IPS DF 19.7 (cell line): ENCODE measurements at regions not wholly inside any gene's neighbourhood (a gene's known extent, or its start where the extent isn't known, plus 50 kb on each side); places are given as distances from the start of the nearest gene placed in this dataset.
"Not testable (repeated sequence)": the region's sequence is repeated elsewhere in the genome, so short reads cannot be mapped to it uniquely, and the experiment has no call there.

Experiments
- DNase-seq: peaks from one replicate; pipeline ENCODE4 v3.0.0-alpha.2; 2013; ENCODE audit warnings: low read depth, low spot score

- DNase-seq, result no peak
These were observed 246.9 kb upstream of the ZFP64 start for GRCh38 chr20:52438326-52438963.

GRCh38 chr20:52434453-52434852, 242.9 kb upstream of the ZFP64 start:
- no peak for DNase-seq

- no peak for DNase-seq
These were observed 242.5 kb upstream of the ZFP64 start for GRCh38 chr20:52434041-52434425.

GRCh38 chr20:52433326-52434040, 241.9 kb upstream of the ZFP64 start:
- DNase-seq, result no peak

GRCh38 chr20:52432740-52433139, 241.2 kb upstream of the ZFP64 start:
- DNase-seq, result no peak

GRCh38 chr20:52429029-52429428, 237.4 kb upstream of the ZFP64 start:
- DNase-seq, result no peak

GRCh38 chr20:52427960-52428359, 236.4 kb upstream of the ZFP64 start:
- no peak for DNase-seq

- DNase-seq, result no peak
These were observed 235.3 kb upstream of the ZFP64 start for GRCh38 chr20:52426856-52427255.

- DNase-seq, result no peak
These were observed 234.1 kb upstream of the ZFP64 start for GRCh38 chr20:52425701-52426100.

- DNase-seq, result no peak
These were observed 233.7 kb upstream of the ZFP64 start for GRCh38 chr20:52425253-52425652.

GRCh38 chr20:52424357-52424942, 232.9 kb upstream of the ZFP64 start:
- not testable (repeated sequence) for DNase-seq

GRCh38 chr20:52423536-52424140, 232.1 kb upstream of the ZFP64 start:
- not testable (repeated sequence) for DNase-seq

- no peak for DNase-seq
These were observed 231.2 kb upstream of the ZFP64 start for GRCh38 chr20:52422574-52423336.

- no peak for DNase-seq
These were observed 229.2 kb upstream of the ZFP64 start for GRCh38 chr20:52420805-52421204.

- DNase-seq, result no peak
These were observed 227.6 kb upstream of the ZFP64 start for GRCh38 chr20:52419205-52419604.

- DNase-seq, result no peak
These were observed 225.4 kb upstream of the ZFP64 start for GRCh38 chr20:52416953-52417352.

GRCh38 chr20:52411611-52412010, 220.0 kb upstream of the ZFP64 start:
- DNase-seq, result no peak

GRCh38 chr20:52410731-52411234, 219.2 kb upstream of the ZFP64 start:
- no peak for DNase-seq

GRCh38 chr20:52410182-52410647, 218.6 kb upstream of the ZFP64 start:
- no peak for DNase-seq

- no peak for DNase-seq
These were observed 214.4 kb upstream of the ZFP64 start for GRCh38 chr20:52405986-52406385.

- no peak for DNase-seq
These were observed 213.8 kb upstream of the ZFP64 start for GRCh38 chr20:52405417-52405816.

GRCh38 chr20:52404671-52405070, 213.1 kb upstream of the ZFP64 start:
- no peak for DNase-seq
